GM21825 (cell line): ENCODE measurements at regions not wholly inside any gene's neighbourhood (a gene's known extent, or its start where the extent isn't known, plus 50 kb on each side); places are given as distances from the start of the nearest gene placed in this dataset.

Experiments
- ATAC-seq: cut with Tn5 transposase; IDR thresholded peaks from one replicate; pipeline ENCODE4 v1.9.1; 2021; ENCODE audit warnings: mild to moderate bottlenecking, moderate library complexity; ENCODE audit not compliant: unreplicated experiment

- no peak for ATAC-seq
These were observed 1314.1 kb upstream of the C9orf72 start for GRCh38 chr9:28887188-28887884.

GRCh38 chr9:28888806-28889205 is 1315.5 kb upstream of the C9orf72 start:
- ATAC-seq = no peak

GRCh38 chr9:28892538-28892937 is 1319.3 kb upstream of the C9orf72 start:
- ATAC-seq = no peak

GRCh38 chr9:28899267-28899666 is 1326.0 kb upstream of the C9orf72 start:
- ATAC-seq = no peak

- no peak for ATAC-seq
These were observed 1326.6 kb upstream of the C9orf72 start for GRCh38 chr9:28899926-28900325.

- ATAC-seq = no peak
These were observed 1327.1 kb upstream of the C9orf72 start for GRCh38 chr9:28900406-28900805.

- no peak for ATAC-seq
These were observed 1336.2 kb upstream of the C9orf72 start for GRCh38 chr9:28909526-28909925.

- no peak for ATAC-seq
These were observed 1339.3 kb upstream of the C9orf72 start for GRCh38 chr9:28912621-28913020.

- ATAC-seq = no peak
These were observed 1342.1 kb upstream of the C9orf72 start for GRCh38 chr9:28915202-28915930.

- ATAC-seq = no peak
These were observed 1343.1 kb upstream of the C9orf72 start for GRCh38 chr9:28916348-28916747.

- ATAC-seq = no peak
These were observed 1348.7 kb upstream of the C9orf72 start for GRCh38 chr9:28921857-28922500.

- no peak for ATAC-seq
These were observed 1349.6 kb upstream of the C9orf72 start for GRCh38 chr9:28922891-28923290.

- ATAC-seq = no peak
These were observed 1350.1 kb upstream of the C9orf72 start for GRCh38 chr9:28923351-28923750.

- no peak for ATAC-seq
These were observed 1351.9 kb upstream of the C9orf72 start for GRCh38 chr9:28925157-28925556.

- no peak for ATAC-seq
These were observed 1353.0 kb upstream of the C9orf72 start for GRCh38 chr9:28926306-28926705.

GRCh38 chr9:28927691-28928090 is 1354.4 kb upstream of the C9orf72 start:
- ATAC-seq = no peak

- ATAC-seq = no peak
These were observed 1356.2 kb upstream of the C9orf72 start for GRCh38 chr9:28929433-28929832.

- ATAC-seq = no peak
These were observed 1357.5 kb upstream of the C9orf72 start for GRCh38 chr9:28930766-28931165.

GRCh38 chr9:28934111-28934510 is 1360.8 kb upstream of the C9orf72 start:
- no peak for ATAC-seq

- no peak for ATAC-seq
These were observed 1365.7 kb upstream of the C9orf72 start for GRCh38 chr9:28938981-28939380.

- ATAC-seq = no peak
These were observed 1368.6 kb upstream of the C9orf72 start for GRCh38 chr9:28941856-28942255.

- ATAC-seq = no peak
These were observed 1369.7 kb upstream of the C9orf72 start for GRCh38 chr9:28942941-28943340.
